A673 (cell line): ENCODE measurements at regions not wholly inside any gene's neighbourhood (a gene's known extent, or its start where the extent isn't known, plus 50 kb on each side); places are given as distances from the start of the nearest gene placed in this dataset.
"Not testable (repeated sequence)": the region's sequence is repeated elsewhere in the genome, so short reads cannot be mapped to it uniquely, and the experiment has no call there.

ENCODE experiments used
- BruUV-seq: library from RNA; stranded (reverse); fragments of 400-500 nt; replicated peaks from 2 replicates; lab custom pipeline; 2021; lab: Mats Ljungman, UMichigan
- CTCF ChIA-PET: fragments of 300-600 bp; sonication (Branson Sonifier 250); formaldehyde crosslinking; loops from one replicate; lab custom pipeline; 2022; ENCODE audit warnings: antibody characterized with exemption; lab: Charles Lee
- POLR2A ChIA-PET: fragments of 300-600 bp; sonication (Branson Sonifier 250); formaldehyde crosslinking; loops from one replicate; lab custom pipeline; 2022; ENCODE audit warnings: antibody characterized with exemption; ENCODE audit not compliant: low non-redundant PET; lab: Charles Lee
- DNase-seq: peaks from one replicate; pipeline ENCODE4 v3.0.0-alpha.2; 2015; ENCODE audit warnings: low spot score
- H3K27ac ChIP-seq: fragments of 200-600 bp; sonication (generic); 2 replicates; pipeline ENCODE4 v1.5.1; 2016; ENCODE audit warnings: mixed run types, low read depth, mild to moderate bottlenecking, mixed read lengths, antibody characterized with exemption, low read length; ENCODE audit not compliant: poor library complexity, severe bottlenecking
- H3K27me3 ChIP-seq: fragments of 200-600 bp; sonication (generic); replicated peaks from 2 replicates; pipeline ENCODE4 v1.6.1; 2017; ENCODE audit warnings: mixed run types, low read depth, mild to moderate bottlenecking, mixed read lengths, antibody characterized with exemption, low read length; ENCODE audit not compliant: insufficient read depth, poor library complexity
- H3K36me3 ChIP-seq: fragments of 200-600 bp; sonication (generic); 2 replicates; pipeline ENCODE4 v1.6.1; 2016; ENCODE audit warnings: mixed run types, mild to moderate bottlenecking, mixed read lengths, antibody characterized with exemption, low read length; ENCODE audit not compliant: insufficient read depth, poor library complexity, severe bottlenecking
- H3K4me1 ChIP-seq: fragments of 200-600 bp; sonication (generic); 2 replicates; pipeline ENCODE4 v1.6.1; 2017; ENCODE audit warnings: mixed run types, mild to moderate bottlenecking, mixed read lengths, antibody characterized with exemption, low read length; ENCODE audit not compliant: insufficient read depth, poor library complexity, severe bottlenecking
- H3K4me3 ChIP-seq: fragments of 200-600 bp; sonication (generic); 2 replicates; pipeline ENCODE4 v1.5.1; 2016; ENCODE audit warnings: low read depth, mixed run types, mild to moderate bottlenecking, mixed read lengths, low read length; ENCODE audit not compliant: poor library complexity, severe bottlenecking
- H3K9me3 ChIP-seq: fragments of 200-600 bp; sonication (generic); 2 replicates; pipeline ENCODE4 v1.6.1; 2016; ENCODE audit warnings: mixed run types, low read depth, mild to moderate bottlenecking, mixed read lengths, antibody characterized with exemption, low read length; ENCODE audit not compliant: poor library complexity, severe bottlenecking
- intact Hi-C: fragments of 100-400 bp; cut with micrococcal nuclease; formaldehyde crosslinking; loops from one replicate; pipeline ENCODE4 v1.10.0; 2022; ENCODE audit not compliant: unreplicated experiment

GRCh38 chrY:26167332-26167731 lies 545.4 kb downstream of the CDY1 start:
- BruUV-seq, H3K36me3 ChIP-seq, CTCF ChIA-PET, H3K9me3 ChIP-seq, H3K4me1 ChIP-seq, DNase-seq, H3K27ac ChIP-seq, intact Hi-C loops, H3K27me3 ChIP-seq, POLR2A ChIA-PET, H3K4me3 ChIP-seq: not testable (repeated sequence)

GRCh38 chrY:26179326-26179725 lies 557.4 kb downstream of the CDY1 start:
- CTCF ChIA-PET, BruUV-seq: not testable (repeated sequence)

GRCh38 chrY:26224974-26225373 lies 603.1 kb downstream of the CDY1 start:
- H3K27ac ChIP-seq, H3K27me3 ChIP-seq, H3K4me3 ChIP-seq, H3K4me1 ChIP-seq, intact Hi-C loops, H3K9me3 ChIP-seq, POLR2A ChIA-PET, H3K36me3 ChIP-seq, DNase-seq, BruUV-seq, CTCF ChIA-PET: not testable (repeated sequence)

More at GRCh38 chrY:26179326-26179725, 557.4 kb downstream of the CDY1 start:
- H3K4me1 ChIP-seq, intact Hi-C loops, DNase-seq, POLR2A ChIA-PET, H3K36me3 ChIP-seq, H3K27me3 ChIP-seq, H3K27ac ChIP-seq, H3K4me3 ChIP-seq, H3K9me3 ChIP-seq: not testable (repeated sequence)

- H3K4me3 ChIP-seq, H3K36me3 ChIP-seq, BruUV-seq, H3K27ac ChIP-seq, H3K9me3 ChIP-seq, H3K27me3 ChIP-seq, H3K4me1 ChIP-seq, DNase-seq, CTCF ChIA-PET, intact Hi-C loops, POLR2A ChIA-PET: not testable (repeated sequence)
These were observed 603.6 kb downstream of the CDY1 start for GRCh38 chrY:26225468-26225867.

GRCh38 chrY:26240944-26241343 lies 619.0 kb downstream of the CDY1 start:
- H3K4me3 ChIP-seq, DNase-seq, H3K36me3 ChIP-seq, CTCF ChIA-PET, H3K4me1 ChIP-seq, H3K27me3 ChIP-seq, POLR2A ChIA-PET, BruUV-seq, H3K9me3 ChIP-seq, H3K27ac ChIP-seq, intact Hi-C loops: not testable (repeated sequence)

GRCh38 chrY:26254262-26254661 lies 632.3 kb downstream of the CDY1 start:
- intact Hi-C loops, H3K4me3 ChIP-seq, H3K9me3 ChIP-seq, POLR2A ChIA-PET, BruUV-seq, H3K36me3 ChIP-seq, H3K27me3 ChIP-seq, DNase-seq, CTCF ChIA-PET, H3K4me1 ChIP-seq, H3K27ac ChIP-seq: not testable (repeated sequence)

GRCh38 chrY:26265449-26265848 lies 643.5 kb downstream of the CDY1 start:
- BruUV-seq, H3K27ac ChIP-seq, DNase-seq, H3K36me3 ChIP-seq, H3K4me3 ChIP-seq, H3K27me3 ChIP-seq, H3K4me1 ChIP-seq, POLR2A ChIA-PET, intact Hi-C loops, H3K9me3 ChIP-seq, CTCF ChIA-PET: not testable (repeated sequence)

GRCh38 chrY:26268421-26268820 lies 646.5 kb downstream of the CDY1 start:
- DNase-seq, H3K27ac ChIP-seq, H3K27me3 ChIP-seq, POLR2A ChIA-PET, H3K4me1 ChIP-seq, H3K36me3 ChIP-seq, BruUV-seq, CTCF ChIA-PET, H3K4me3 ChIP-seq, H3K9me3 ChIP-seq, intact Hi-C loops: not testable (repeated sequence)
